Fibroblast of lung (primary cell): ENCODE measurements at regions not wholly inside any gene's neighbourhood (a gene's known extent, or its start where the extent isn't known, plus 50 kb on each side); places are given as distances from the start of the nearest gene placed in this dataset.

ENCODE experiments used
- CTCF ChIP-seq, 2 donors: IDR thresholded peaks in 1 of 2; conservative IDR thresholded peaks in 1 of 2; 1 replicate in 1 of 2; 2 replicates in 1 of 2; pipeline ENCODE4 v1.5.1; 2011 to 2012; ENCODE audit warnings: low read length in 2 of 2, control low read depth in 1 of 2, inconsistent platforms in 1 of 2, low read depth in 1 of 2, mild to moderate bottlenecking in 1 of 2
- EZH2 ChIP-seq: IDR thresholded peaks from 2 replicates; pipeline ENCODE4 v1.5.1; 2012; ENCODE audit warnings: low read length, control low read depth, mild to moderate bottlenecking; ENCODE audit errors: missing control alignments

GRCh38 chr1:228830954-228831481, 95.7 kb downstream of the RHOU start:
- TF ChIP-seq CTCF (conservative IDR thresholded peaks at IDR 0.05 in 1 of 2, IDR thresholded peaks at IDR 0.05 in 1 of 2; ENCODE audit: low read depth in 1 of 2, low read length in 2 of 2): no peak
- no peak for TF ChIP-seq EZH2
